ENCODE measurements at regions not wholly inside any gene's neighbourhood (a gene's known extent, or its start where the extent isn't known, plus 50 kb on each side); places are given as distances from the start of the nearest gene placed in this dataset.

DNA sequence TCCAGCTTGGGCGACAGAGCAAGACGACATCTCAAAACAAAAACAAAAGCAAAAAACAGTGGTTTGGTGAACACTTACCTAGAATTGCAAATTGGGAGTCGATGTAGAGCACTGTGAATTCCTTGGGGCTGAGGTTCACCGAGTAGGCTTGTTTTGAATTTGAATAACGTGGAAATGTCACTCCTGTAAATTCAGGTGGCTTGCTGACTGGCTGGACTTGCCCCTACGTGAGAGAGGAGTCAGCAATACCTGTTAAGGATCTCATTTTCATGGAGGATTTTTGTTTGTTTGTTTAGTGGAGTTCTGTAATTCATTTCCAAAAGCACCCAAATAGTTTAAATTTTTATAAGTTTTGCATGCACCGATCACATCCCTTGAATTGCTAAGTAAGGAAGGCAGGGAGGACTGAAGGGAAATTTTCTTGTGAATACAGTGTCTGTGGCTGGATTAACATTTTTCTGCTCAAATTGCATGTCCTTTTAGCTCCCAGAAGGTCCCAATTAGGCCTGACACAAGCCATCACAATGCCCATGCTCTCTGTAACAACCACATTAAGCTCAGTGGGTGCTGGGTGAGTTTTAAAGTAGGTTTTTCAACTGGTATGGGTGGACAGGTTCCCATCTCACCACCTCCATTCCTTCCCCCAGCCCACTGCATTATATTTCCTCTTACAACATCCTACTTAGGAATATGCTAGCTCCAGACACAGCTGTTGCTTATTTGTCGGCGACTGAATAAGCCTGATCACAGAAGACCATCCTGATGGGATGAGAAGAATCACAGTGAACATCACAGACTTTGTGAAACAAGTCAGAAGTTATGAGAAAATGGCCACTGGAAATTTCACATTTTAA, 58.5 kb upstream of the TTC29 start:
- TF ChIP-seq, protein P1, sequence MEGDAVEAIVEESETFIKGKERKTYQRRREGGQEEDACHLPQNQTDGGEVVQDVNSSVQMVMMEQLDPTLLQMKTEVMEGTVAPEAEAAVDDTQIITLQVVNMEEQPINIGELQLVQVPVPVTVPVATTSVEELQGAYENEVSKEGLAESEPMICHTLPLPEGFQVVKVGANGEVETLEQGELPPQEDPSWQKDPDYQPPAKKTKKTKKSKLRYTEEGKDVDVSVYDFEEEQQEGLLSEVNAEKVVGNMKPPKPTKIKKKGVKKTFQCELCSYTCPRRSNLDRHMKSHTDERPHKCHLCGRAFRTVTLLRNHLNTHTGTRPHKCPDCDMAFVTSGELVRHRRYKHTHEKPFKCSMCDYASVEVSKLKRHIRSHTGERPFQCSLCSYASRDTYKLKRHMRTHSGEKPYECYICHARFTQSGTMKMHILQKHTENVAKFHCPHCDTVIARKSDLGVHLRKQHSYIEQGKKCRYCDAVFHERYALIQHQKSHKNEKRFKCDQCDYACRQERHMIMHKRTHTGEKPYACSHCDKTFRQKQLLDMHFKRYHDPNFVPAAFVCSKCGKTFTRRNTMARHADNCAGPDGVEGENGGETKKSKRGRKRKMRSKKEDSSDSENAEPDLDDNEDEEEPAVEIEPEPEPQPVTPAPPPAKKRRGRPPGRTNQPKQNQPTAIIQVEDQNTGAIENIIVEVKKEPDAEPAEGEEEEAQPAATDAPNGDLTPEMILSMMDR (IDR thresholded peaks at IDR 0.05): no peak
- no peak for TF ChIP-seq EP300 (IDR thresholded peaks at IDR 0.05)
